SK-N-MC (cell line): ENCODE measurements at regions not wholly inside any gene's neighbourhood (a gene's known extent, or its start where the extent isn't known, plus 50 kb on each side); places are given as distances from the start of the nearest gene placed in this dataset.

Experiments
- EZH2 ChIP-seq: fragments of 200-600 bp; sonication (generic); IDR thresholded peaks from one replicate; pipeline ENCODE4 v1.6.1; 2017; ENCODE audit warnings: antibody characterized with exemption
- FOXP2 ChIP-seq: optimal IDR thresholded peaks from 2 replicates; pipeline ENCODE3; 2011; ENCODE audit warnings: mild to moderate bottlenecking, moderate library complexity; ENCODE audit not compliant: insufficient read depth; ENCODE audit errors: extremely low read length, control extremely low read depth
- POLR2AphosphoS5 ChIP-seq: IDR thresholded peaks from 2 replicates; pipeline ENCODE4 v1.6.1; 2012; ENCODE audit warnings: mild to moderate bottlenecking, low read depth, low read length, borderline replicate concordance

GRCh38 chr5:60228676-60229075 lies 335.1 kb upstream of the PDE4D start:
- TF ChIP-seq POLR2AphosphoS5: no peak
- TF ChIP-seq EZH2: no peak
- TF ChIP-seq FOXP2: no peak
